HepG2 (cell line): ENCODE measurements at regions not wholly inside any gene's neighbourhood (a gene's known extent, or its start where the extent isn't known, plus 50 kb on each side); places are given as distances from the start of the nearest gene placed in this dataset.

Source experiments
- ATAC-seq: fragments of 200-7000 bp; cut with Tn5 transposase; 3 replicates; pipeline ENCODE4 v1.9.1; 2020; ENCODE audit warnings: mild to moderate bottlenecking, moderate library complexity
- BruUV-seq: library from RNA; stranded (reverse); fragments of 400-500 nt; replicated peaks from 2 replicates; lab custom pipeline; 2021; lab: Mats Ljungman, UMichigan
- CTCF ChIA-PET: fragments of 300-600 bp; formaldehyde crosslinking; extraction: SDS; loops from one replicate; lab custom pipeline; 2021; ENCODE audit warnings: low total read pairs, inconsistent platforms, low intra/inter-chr PET ratio; lab: Yijun Ruan, JAX
- POLR2A ChIA-PET: fragments of 350-600 bp; sonication (Branson Sonifier 250); formaldehyde crosslinking; loops from one replicate; lab custom pipeline; 2020; ENCODE audit warnings: antibody characterized with exemption, inconsistent platforms; lab: Yijun Ruan, JAX
- DNase-seq: peaks from one replicate; pipeline ENCODE4 v3.0.0-alpha.2; 2015; ENCODE audit warnings: low spot score
- FAIRE-seq: peaks from 3 replicates; lab custom pipeline; 2011; peaks lifted over from hg19 to GRCh38; lab: Jason Lieb, UNC
- H2AFZ ChIP-seq: one replicate; pipeline ENCODE4 v1.6.1; 2011; ENCODE audit warnings: low read length, inconsistent platforms
- H3K27ac ChIP-seq: fragments of 300-600 bp; 3 replicates; pipeline ENCODE4 v1.8.0; 2011; ENCODE audit warnings: mixed run types, mild to moderate bottlenecking, mixed read lengths, low read length, inconsistent platforms; ENCODE audit not compliant: insufficient read depth; ENCODE audit errors: extremely low read length
- H3K27me3 ChIP-seq, 2 experiments: fragments of 200-600 bp in 1 of 2; 2 replicates in 1 of 2; 3 replicates in 1 of 2; pipeline versions ENCODE4 v1.6.0 to v1.8.0; 2011; ENCODE audit warnings: low read length in 2 of 2, mild to moderate bottlenecking in 2 of 2, moderate library complexity in 2 of 2, inconsistent platforms in 1 of 2; ENCODE audit not compliant: insufficient read depth in 2 of 2, control insufficient read depth in 1 of 2
- H3K36me3 ChIP-seq, 2 experiments: fragments of 200-600 bp in 1 of 2; replicated peaks in 1 of 2; 2 replicates in 1 of 2; 3 replicates in 1 of 2; pipeline versions ENCODE4 v1.5.1 to v1.8.0; 2011; ENCODE audit warnings: low read length in 2 of 2, inconsistent platforms in 1 of 2; ENCODE audit not compliant: insufficient read depth in 2 of 2, control insufficient read depth in 1 of 2
- H3K4me1 ChIP-seq: 2 replicates; pipeline ENCODE4 v1.5.1; 2012; ENCODE audit warnings: low read length, inconsistent platforms; ENCODE audit not compliant: insufficient read depth
- H3K4me2 ChIP-seq: 2 replicates; pipeline ENCODE4 v1.6.0; 2011; ENCODE audit warnings: low read depth, low read length, inconsistent platforms
- H3K4me3 ChIP-seq, 3 experiments: fragments of 200-600 bp in 1 of 3; sonication (generic), shearing (Covaris generic) in 1 of 3; replicated peaks in 1 of 3; 2 replicates each; pipeline ENCODE4 v1.5.1; 2011 to 2016; ENCODE audit warnings: low read length in 3 of 3, inconsistent platforms in 2 of 3, low read depth in 2 of 3, mild to moderate bottlenecking in 2 of 3, control low read depth in 1 of 3, mixed read lengths in 1 of 3; ENCODE audit not compliant: insufficient read depth in 1 of 3
- H3K79me2 ChIP-seq: one replicate; pipeline ENCODE4 v1.6.1; 2011; ENCODE audit warnings: low read length, inconsistent platforms; ENCODE audit not compliant: insufficient read depth
- H3K9ac ChIP-seq: 2 replicates; pipeline ENCODE4 v1.6.0; 2011; ENCODE audit warnings: mild to moderate bottlenecking, low read depth, low read length, inconsistent platforms; ENCODE audit not compliant: insufficient read depth
- H3K9me3 ChIP-seq: 2 replicates; pipeline ENCODE4 v1.5.1; 2012; ENCODE audit warnings: mild to moderate bottlenecking, low read length
- H4K20me1 ChIP-seq: 2 replicates; pipeline ENCODE4 v1.6.0; 2011; ENCODE audit warnings: inconsistent platforms, mild to moderate bottlenecking, low read length, moderate library complexity; ENCODE audit not compliant: insufficient read depth
- BCLAF1 ChIP-seq: fragments of 450-650 bp; IDR thresholded peaks from 2 replicates; pipeline ENCODE4 v1.6.1; 2017; ENCODE audit warnings: mild to moderate bottlenecking
- MLX ChIP-seq: IDR thresholded peaks from 2 replicates; pipeline ENCODE4 v1.6.1; 2016
- SPEN ChIP-seq: sonication (generic); formaldehyde crosslinking; IDR thresholded peaks from 2 replicates; pipeline ENCODE4 v1.5.1; 2020; ENCODE audit warnings: low read depth, mild to moderate bottlenecking, missing genetic modification reagents
- TIGD3 ChIP-seq: sonication (generic); formaldehyde crosslinking; IDR thresholded peaks from 2 replicates; pipeline ENCODE4 v1.5.1; 2020; ENCODE audit warnings: mild to moderate bottlenecking, missing genetic modification reagents, borderline replicate concordance
- TRIM24 ChIP-seq: sonication (generic); formaldehyde crosslinking; IDR thresholded peaks from 2 replicates; pipeline ENCODE4 v1.8.0; 2022; ENCODE audit warnings: mild to moderate bottlenecking, missing genetic modification reagents
- ZNF512 ChIP-seq: sonication (generic); formaldehyde crosslinking; IDR thresholded peaks from 2 replicates; pipeline ENCODE4 v1.4.0; 2020; ENCODE audit warnings: mild to moderate bottlenecking, missing genetic modification reagents
- ZNF543 ChIP-seq: sonication (generic); formaldehyde crosslinking; IDR thresholded peaks from 2 replicates; pipeline ENCODE4 v1.4.0; 2020; ENCODE audit warnings: mild to moderate bottlenecking, missing genetic modification reagents
- WGBS: methylation state at CpG from one replicate; pipeline ENCODE4 v1.1.6; 2017; ENCODE audit warnings: low lambda C conversion rate; 5-methylcytosine and 5-hydroxymethylcytosine counted together
- in situ Hi-C: cut with HindIII; loops from 2 replicates; pipeline ENCODE4 v1.10.0; 2017; ENCODE audit warnings: low pct_unique_long_range_greater_than_20kb; ENCODE audit not compliant: extremely low pct_ligation_motif_present
- intact Hi-C: fragments of 100-400 bp; cut with micrococcal nuclease; formaldehyde crosslinking; loops from one replicate; pipeline ENCODE4 v1.10.0; 2022; ENCODE audit not compliant: unreplicated experiment

GRCh38 chr12:83477696-83478095 lies 791.0 kb downstream of the TMTC2 start:
- in situ Hi-C loops = no loop called here
- no peak for ATAC-seq
- H2AFZ ChIP-seq = no peak overlapping the region

More at GRCh38 chr12:83477696-83478095, 791.0 kb downstream of the TMTC2 start:
- FAIRE-seq = no peak
- DNase-seq = no peak
- Histone ChIP-seq H4K20me1 (no peaks in the 10 kb centered on the region), H3K9ac (no peak overlapping the region), H3K79me2 (no peaks in the 10 kb centered on the region), H3K36me3 (no peaks in the 10 kb centered on the region), H3K27me3 (no peaks in the 10 kb centered on the region), H3K4me2 (no peak overlapping the region), H3K4me3 (no peak overlapping the region), H3K9me3 (peaks cover 93% of the 10 kb centered on the region), H3K27ac (no peak overlapping the region), H3K4me1 (no peaks in the 10 kb centered on the region)
- 4% methylated on average over 4 of the region's 4 CpGs for WGBS
- BruUV-seq = no TSS peak
- CTCF ChIA-PET = no interaction called here
- TF ChIP-seq BCLAF1 = no peak
- TF ChIP-seq TRIM24 = no peak
- no peak for TF ChIP-seq ZNF543 (CRISPR knock-in tag)
- no peak for TF ChIP-seq MLX (CRISPR knock-in tag)
- no peak for TF ChIP-seq TIGD3 (CRISPR knock-in tag)
- no peak for TF ChIP-seq ZNF512
- no peak for TF ChIP-seq SPEN (CRISPR knock-in tag)
- intact Hi-C loops = no loop called here
- POLR2A ChIA-PET = no interaction called here
